ENCODE measurements at regions not wholly inside any gene's neighbourhood (a gene's known extent, or its start where the extent isn't known, plus 50 kb on each side); places are given as distances from the start of the nearest gene placed in this dataset.
"Not testable (repeated sequence)": the region's sequence is repeated elsewhere in the genome, so short reads cannot be mapped to it uniquely, and the experiment has no call there.

DNA sequence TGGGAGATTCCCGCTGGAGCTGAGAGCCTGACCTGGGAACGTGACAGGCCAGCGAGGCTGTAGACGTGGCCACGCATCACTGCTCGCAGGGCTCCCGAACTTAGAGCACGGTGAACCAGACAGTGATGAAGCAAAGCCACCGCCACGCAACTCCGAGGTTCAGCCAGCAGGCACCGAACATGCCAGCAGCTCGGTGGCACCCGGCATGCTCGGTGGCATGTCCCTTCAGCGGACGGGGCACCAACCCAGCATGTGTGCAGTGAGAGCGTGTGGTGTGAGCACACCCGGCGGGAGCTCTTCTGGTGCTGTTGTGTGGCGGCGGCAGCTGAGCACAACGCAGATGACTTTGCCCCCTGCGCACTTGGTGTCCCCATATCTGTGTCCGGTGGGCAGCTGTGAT lies 4468.2 kb upstream of the TPTE start:
- DNase-seq; in situ Hi-C loops (cut with MboI; ENCODE audit: low pct_unique_long_range_greater_than_20kb, low sequenced_read_pairs): not testable (repeated sequence)

GRCh38 chr21:6058997-6059396 lies 4462.4 kb upstream of the TPTE start:
- DNase-seq; in situ Hi-C loops (cut with MboI; ENCODE audit: low pct_unique_long_range_greater_than_20kb, low sequenced_read_pairs): not testable (repeated sequence)

DNA sequence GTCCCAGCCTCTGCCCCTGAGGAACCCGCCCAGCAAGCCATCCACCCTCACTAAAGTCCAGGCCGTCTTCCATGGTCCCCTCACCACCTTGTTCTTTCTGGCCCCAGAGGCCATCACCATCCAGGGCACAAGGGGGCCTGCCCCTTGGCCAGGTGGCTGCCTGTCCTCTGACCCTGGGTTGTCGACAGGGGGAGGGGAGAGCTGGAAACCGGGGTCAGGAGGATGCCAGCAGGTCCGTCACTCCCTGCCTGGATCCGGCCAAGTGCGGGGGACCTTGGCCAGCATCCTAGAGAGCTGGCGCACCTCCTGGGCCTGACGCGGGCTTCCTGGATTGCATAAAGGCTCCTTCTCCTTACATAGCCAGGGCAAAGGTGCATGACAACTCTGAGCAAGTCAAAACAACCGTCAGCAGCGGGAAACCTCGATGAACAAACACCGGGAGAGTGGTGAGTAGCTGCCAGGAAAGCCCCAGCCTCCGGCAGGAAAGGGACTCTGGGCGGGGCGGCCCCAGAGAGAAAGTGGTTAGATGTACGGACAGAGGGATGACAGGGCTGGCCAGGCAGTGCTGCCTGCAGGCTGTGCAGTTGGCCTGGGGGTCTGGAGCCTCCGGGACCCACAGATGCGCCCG lies 4461.2 kb upstream of the TPTE start:
- DNase-seq; in situ Hi-C loops (cut with MboI; ENCODE audit: low pct_unique_long_range_greater_than_20kb, low sequenced_read_pairs): not testable (repeated sequence)

GRCh38 chr21:6066320-6066985 lies 4454.9 kb upstream of the TPTE start:
- in situ Hi-C loops (cut with MboI; ENCODE audit: low pct_unique_long_range_greater_than_20kb, low sequenced_read_pairs); DNase-seq: not testable (repeated sequence)

GRCh38 chr21:6068098-6068831 lies 4453.1 kb upstream of the TPTE start:
- DNase-seq; in situ Hi-C loops (cut with MboI; ENCODE audit: low pct_unique_long_range_greater_than_20kb, low sequenced_read_pairs): not testable (repeated sequence)

- DNase-seq; in situ Hi-C loops (cut with MboI; ENCODE audit: low pct_unique_long_range_greater_than_20kb, low sequenced_read_pairs): not testable (repeated sequence)
These were observed 4451.2 kb upstream of the TPTE start for GRCh38 chr21:6070213-6070612.

DNA sequence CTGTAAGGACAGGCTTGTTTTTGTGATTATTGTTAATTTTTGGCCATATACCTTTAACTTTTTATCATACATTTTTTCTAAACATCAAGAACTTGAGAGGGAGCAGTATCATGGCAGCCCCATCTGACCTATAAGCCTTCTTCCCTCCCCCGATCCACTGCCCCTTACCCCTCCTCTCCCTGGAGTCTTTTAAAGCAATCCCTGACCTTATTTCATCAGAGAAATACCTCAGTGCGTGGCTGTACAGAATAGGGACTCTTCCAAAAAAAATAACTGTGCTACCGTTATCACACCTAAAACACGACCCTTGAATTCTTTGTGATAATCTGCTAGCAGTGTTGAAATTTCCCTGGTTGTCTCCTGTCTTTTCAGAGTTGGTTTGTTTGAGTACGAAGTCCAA lies 4448.7 kb upstream of the TPTE start:
- in situ Hi-C loops (cut with MboI; ENCODE audit: low pct_unique_long_range_greater_than_20kb, low sequenced_read_pairs); DNase-seq: not testable (repeated sequence)

GRCh38 chr21:6073993-6074705 lies 4447.2 kb upstream of the TPTE start:
- in situ Hi-C loops (cut with MboI; ENCODE audit: low pct_unique_long_range_greater_than_20kb, low sequenced_read_pairs); DNase-seq: not testable (repeated sequence)

DNA sequence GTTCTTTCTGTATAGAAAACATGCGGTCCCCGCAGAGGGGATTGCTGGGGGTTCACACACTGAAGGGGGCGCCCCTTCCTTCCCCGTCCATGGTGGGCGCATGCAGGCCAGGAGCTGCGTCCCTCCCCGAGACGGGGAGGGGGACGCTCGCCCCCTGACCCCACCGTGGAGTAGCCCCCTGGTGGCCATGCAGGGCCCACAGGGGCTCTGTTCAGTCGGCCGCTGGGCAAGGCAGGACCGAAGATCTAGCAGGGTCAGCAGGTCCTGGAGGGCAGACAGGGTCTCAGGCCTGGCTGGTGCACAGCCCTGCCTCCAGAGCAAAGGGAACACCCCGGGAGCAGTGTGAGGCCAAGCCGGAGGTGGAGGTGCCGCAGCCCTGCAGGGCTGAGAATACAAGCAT lies 4446.4 kb upstream of the TPTE start:
- DNase-seq; in situ Hi-C loops (cut with MboI; ENCODE audit: low pct_unique_long_range_greater_than_20kb, low sequenced_read_pairs): not testable (repeated sequence)

- in situ Hi-C loops (cut with MboI; ENCODE audit: low pct_unique_long_range_greater_than_20kb, low sequenced_read_pairs); DNase-seq: not testable (repeated sequence)
These were observed 4445.7 kb upstream of the TPTE start for GRCh38 chr21:6075627-6076208.

- in situ Hi-C loops (cut with MboI; ENCODE audit: low pct_unique_long_range_greater_than_20kb, low sequenced_read_pairs), result not testable (repeated sequence)
These were observed 4444.0 kb upstream of the TPTE start for GRCh38 chr21:6077358-6077757.

GRCh38 chr21:6078902-6079301 lies 4442.5 kb upstream of the TPTE start:
- in situ Hi-C loops (cut with MboI; ENCODE audit: low pct_unique_long_range_greater_than_20kb, low sequenced_read_pairs), result not testable (repeated sequence)

More at GRCh38 chr21:6077358-6077757, 4444.0 kb upstream of the TPTE start:
- DNase-seq, result not testable (repeated sequence)

DNA sequence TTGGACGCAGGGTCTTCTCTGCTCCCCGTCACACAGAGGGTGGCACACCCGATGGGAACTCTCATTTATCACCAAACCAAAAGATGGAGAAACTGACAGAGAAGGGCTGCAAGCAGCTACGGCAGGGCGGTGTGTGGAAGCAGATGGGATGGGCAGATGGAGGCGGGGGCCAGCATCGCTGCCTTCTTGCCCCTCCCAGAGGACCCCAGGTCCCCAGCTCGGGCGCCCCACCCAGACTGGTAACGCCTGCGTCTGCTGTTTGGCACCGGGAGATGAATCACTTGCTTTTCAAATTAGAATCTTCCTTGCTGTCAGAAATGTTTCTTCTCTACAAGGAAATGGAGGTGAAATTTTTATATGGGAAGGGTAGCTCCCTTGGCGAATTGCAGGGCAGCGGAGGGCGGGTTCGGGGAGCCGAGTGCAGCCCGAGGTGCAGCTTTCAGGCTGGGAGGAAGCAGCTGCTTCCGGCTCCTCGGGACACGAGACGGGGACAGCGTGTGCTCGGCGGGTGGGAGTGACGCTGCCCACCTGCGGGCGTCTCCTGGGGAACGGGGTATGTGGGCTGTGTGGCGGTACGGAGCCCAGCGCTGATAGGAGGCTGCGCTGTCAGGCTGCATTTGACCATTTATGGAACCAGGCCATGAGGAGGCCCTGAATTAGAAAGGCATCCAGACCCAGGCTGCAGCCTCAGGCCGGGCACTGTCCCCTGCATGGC lies 4440.3 kb upstream of the TPTE start:
- DNase-seq; in situ Hi-C loops (cut with MboI; ENCODE audit: low pct_unique_long_range_greater_than_20kb, low sequenced_read_pairs): not testable (repeated sequence)

More at GRCh38 chr21:6078902-6079301, 4442.5 kb upstream of the TPTE start:
- DNase-seq, result not testable (repeated sequence)

DNA sequence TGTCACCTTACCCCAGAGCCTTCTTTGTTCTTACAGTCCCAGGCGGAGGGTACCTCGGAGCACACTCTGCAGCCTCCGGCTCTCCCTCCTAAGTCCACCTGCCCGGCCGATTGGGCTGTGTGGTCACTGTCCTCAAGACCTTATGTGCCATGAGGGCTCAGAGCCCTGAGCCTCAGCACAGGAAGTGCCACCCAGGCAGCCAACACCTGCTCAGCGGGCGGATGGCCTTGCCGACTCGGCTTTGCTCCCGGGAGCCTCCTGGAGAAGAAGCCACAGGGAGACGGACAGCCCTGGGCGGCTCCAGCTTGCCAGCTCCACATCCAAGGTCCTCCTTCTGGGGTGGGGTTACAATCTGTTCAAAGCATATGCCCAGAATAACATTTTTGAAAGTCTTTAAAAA lies 4439.2 kb upstream of the TPTE start:
- in situ Hi-C loops (cut with MboI; ENCODE audit: low pct_unique_long_range_greater_than_20kb, low sequenced_read_pairs); DNase-seq: not testable (repeated sequence)

DNA sequence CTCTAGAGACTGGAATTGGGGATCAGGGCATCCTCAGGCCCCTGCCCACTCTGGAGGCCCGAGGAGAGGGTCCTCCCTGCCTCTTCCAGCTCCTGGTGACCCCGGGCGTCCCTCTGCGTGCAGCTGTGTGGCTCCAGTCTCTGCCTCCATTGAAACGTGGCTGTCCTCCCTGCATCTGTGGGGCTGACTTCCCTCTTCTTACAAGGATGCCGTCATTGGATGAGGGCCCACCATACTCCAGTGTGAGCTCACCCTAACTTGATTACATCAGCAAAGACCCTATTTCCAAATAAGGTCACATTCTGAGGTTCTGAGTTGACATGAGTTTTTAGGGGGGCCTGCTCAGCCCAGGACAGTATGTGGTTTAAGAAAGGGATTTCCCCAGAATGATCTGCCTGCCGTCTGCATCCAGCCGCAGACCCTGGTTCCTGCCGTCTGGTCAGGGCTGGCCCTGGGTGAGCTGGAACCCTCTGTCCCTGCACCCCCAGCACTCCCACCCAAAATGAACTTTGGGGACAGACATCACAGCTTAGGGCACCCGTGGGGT lies 4437.7 kb upstream of the TPTE start:
- DNase-seq; in situ Hi-C loops (cut with MboI; ENCODE audit: low pct_unique_long_range_greater_than_20kb, low sequenced_read_pairs): not testable (repeated sequence)

DNA sequence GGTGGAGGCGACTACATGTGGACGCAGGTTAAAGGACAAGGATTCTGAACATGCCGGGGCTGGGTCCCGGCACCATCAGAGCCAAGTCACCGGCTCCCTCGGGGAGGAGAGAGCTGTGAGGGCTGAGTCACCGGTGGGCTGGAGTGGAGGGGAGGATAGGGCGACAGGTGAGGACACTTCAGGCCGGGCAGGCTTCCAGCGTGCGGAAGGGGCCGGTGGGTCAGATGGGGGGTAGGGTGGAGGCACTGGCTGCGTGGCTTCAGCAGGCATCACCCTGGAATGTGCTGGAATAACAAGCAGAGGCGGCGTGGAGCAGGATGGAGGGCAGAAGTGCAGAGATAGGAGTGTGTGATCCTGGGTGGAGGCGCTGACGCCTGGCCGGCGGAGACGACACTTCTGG lies 4435.3 kb upstream of the TPTE start:
- in situ Hi-C loops (cut with MboI; ENCODE audit: low pct_unique_long_range_greater_than_20kb, low sequenced_read_pairs); DNase-seq: not testable (repeated sequence)

- DNase-seq; in situ Hi-C loops (cut with MboI; ENCODE audit: low pct_unique_long_range_greater_than_20kb, low sequenced_read_pairs): not testable (repeated sequence)
These were observed 4433.7 kb upstream of the TPTE start for GRCh38 chr21:6087579-6088178.

All from KBM-7 (cell line).